Bronchial epithelial cell (primary cell): ENCODE measurements at regions not wholly inside any gene's neighbourhood (a gene's known extent, or its start where the extent isn't known, plus 50 kb on each side); places are given as distances from the start of the nearest gene placed in this dataset.

Experiments
- DNase-seq: peaks from one replicate; pipeline ENCODE4 v3.0.0-alpha.2; 2010; ENCODE audit warnings: low read depth
- FAIRE-seq: peaks from 2 replicates; lab custom pipeline; 2011; peaks lifted over from hg19 to GRCh38; lab: Jason Lieb, UNC
- H3K27me3 ChIP-seq: 2 replicates; pipeline ENCODE4 v1.5.1; 2011; ENCODE audit warnings: low read length; ENCODE audit not compliant: control insufficient read depth, insufficient read depth
- H3K36me3 ChIP-seq: 2 replicates; pipeline ENCODE4 v1.5.1; 2011; ENCODE audit warnings: low read length; ENCODE audit not compliant: control insufficient read depth, insufficient read depth
- H3K4me3 ChIP-seq: 2 replicates; pipeline ENCODE4 v1.5.1; 2011; ENCODE audit warnings: mild to moderate bottlenecking, low read depth, low read length, control low read depth
- TF ChIP-seq, protein P1 (sequence below): IDR thresholded peaks from 2 replicates; pipeline ENCODE4 v1.5.1; 2011; ENCODE audit warnings: mild to moderate bottlenecking, moderate library complexity, low read length, control low read depth, inconsistent platforms; ENCODE audit not compliant: insufficient read depth, severe bottlenecking

- FAIRE-seq (no peak), DNase-seq (no peak)
- TF ChIP-seq, protein P1, sequence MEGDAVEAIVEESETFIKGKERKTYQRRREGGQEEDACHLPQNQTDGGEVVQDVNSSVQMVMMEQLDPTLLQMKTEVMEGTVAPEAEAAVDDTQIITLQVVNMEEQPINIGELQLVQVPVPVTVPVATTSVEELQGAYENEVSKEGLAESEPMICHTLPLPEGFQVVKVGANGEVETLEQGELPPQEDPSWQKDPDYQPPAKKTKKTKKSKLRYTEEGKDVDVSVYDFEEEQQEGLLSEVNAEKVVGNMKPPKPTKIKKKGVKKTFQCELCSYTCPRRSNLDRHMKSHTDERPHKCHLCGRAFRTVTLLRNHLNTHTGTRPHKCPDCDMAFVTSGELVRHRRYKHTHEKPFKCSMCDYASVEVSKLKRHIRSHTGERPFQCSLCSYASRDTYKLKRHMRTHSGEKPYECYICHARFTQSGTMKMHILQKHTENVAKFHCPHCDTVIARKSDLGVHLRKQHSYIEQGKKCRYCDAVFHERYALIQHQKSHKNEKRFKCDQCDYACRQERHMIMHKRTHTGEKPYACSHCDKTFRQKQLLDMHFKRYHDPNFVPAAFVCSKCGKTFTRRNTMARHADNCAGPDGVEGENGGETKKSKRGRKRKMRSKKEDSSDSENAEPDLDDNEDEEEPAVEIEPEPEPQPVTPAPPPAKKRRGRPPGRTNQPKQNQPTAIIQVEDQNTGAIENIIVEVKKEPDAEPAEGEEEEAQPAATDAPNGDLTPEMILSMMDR: no peak
- Histone ChIP-seq H3K27me3 (no peaks in the 10 kb centered on the region), H3K36me3 (no peaks in the 10 kb centered on the region), H3K4me3 (no peak overlapping the region)
Measured at GRCh38 chr3:72139316-72139715, 354.4 kb upstream of the PROK2 start.

DNA sequence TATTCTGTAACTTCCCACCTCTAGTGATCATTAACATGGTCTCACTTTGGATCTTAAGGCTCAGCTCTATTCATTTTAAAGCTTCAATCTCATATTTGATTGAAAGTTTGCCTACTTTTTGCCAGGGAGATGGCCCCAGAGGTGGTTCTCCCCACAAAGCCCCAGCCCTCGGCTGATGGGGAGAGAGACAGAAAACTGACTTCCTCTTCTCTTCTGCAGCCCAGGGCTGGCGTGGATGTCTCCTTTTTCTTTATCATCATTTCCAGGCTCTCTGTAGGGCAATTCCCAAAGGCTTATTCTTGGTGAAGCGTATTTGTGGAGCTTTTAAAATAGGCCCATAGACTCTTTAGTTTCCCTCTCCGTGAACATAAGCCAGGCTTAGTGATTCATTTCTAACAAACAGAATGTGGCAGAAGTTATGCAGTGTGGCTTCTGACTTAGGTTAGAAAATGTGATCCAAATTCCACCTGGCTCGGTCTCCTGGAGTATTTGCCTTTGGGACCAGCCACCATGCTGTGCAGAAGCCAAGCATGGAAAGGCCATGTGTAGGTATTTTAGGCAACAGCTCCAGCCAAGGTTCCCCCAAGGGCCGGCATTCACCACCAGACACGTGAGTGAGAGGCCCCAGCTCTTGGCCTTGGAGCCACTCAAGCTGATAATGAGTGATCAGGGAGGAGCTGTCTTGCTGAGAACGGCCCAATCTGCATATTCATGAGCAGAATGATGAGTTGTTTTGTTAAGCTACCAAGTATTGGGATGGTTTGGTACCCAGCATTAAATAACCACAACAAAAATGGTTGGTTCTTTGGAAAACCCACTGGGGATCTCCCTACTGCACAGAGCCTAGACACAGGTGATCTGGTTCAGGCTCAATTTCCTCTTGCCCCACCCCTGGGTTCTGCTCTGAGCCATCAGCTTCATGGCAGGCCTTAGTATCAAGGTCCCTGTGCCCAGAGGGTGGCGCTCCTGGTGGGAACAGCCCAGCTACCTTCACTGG, 353.2 kb upstream of the PROK2 start:
- FAIRE-seq: no peak
- no peak overlapping the region for H3K4me3 ChIP-seq
- no peaks in the 10 kb centered on the region for H3K36me3 ChIP-seq
- H3K27me3 ChIP-seq: no peaks in the 10 kb centered on the region
- TF ChIP-seq, protein P1: no peak
- DNase-seq: no peak

DNA sequence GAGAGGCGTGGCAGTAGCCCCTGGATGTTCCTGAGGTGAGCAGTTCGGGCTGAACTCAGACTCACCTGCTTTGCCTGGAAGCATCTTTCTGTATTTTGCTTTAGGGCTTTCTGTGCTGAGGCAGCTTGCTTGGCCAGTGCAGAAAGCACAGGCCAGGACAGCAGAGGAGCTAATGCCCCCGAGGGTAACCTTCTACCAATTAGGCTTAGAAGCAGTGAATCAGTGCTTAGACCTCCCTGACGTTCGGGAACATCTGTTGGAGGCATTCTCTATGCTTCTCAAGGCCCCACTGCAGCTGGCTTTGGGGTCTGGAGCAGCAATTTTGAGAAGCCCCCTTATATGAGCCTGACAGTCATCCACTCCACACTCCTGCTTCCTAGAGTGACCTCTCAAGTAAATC, 350.7 kb upstream of the PROK2 start:
- no peak for DNase-seq
- FAIRE-seq: no peak
- H3K36me3 ChIP-seq: no peaks in the 10 kb centered on the region
- no peaks in the 10 kb centered on the region for H3K27me3 ChIP-seq
- TF ChIP-seq, protein P1: no peak
- no peak overlapping the region for H3K4me3 ChIP-seq

DNA sequence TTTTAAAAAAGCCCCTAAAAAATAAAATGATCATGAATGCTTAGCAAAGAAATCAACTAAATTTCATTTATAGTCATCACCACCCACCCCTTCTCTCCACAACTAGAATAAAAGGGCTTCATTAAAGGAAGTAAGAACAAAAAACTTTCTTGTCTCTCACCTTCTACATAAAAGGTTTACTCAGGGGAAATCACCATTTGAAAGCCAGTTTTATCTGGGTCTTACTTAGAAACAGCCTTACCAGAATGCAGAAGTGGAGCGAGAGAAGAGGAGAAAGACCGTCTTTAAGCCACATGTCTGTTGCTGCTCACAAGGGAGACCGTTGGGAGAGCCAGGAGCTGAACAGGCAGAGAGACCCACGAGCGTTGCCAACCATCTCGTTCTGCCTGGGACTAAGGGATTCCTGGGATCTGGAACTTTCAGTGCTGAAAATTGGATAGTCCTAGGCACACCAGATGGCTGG, 350.1 kb upstream of the PROK2 start:
- Histone ChIP-seq H3K36me3 (no peaks in the 10 kb centered on the region), H3K27me3 (no peaks in the 10 kb centered on the region), H3K4me3 (no peak overlapping the region)
- FAIRE-seq (no peak), DNase-seq (no peak)
- TF ChIP-seq, protein P1: no peak

DNA sequence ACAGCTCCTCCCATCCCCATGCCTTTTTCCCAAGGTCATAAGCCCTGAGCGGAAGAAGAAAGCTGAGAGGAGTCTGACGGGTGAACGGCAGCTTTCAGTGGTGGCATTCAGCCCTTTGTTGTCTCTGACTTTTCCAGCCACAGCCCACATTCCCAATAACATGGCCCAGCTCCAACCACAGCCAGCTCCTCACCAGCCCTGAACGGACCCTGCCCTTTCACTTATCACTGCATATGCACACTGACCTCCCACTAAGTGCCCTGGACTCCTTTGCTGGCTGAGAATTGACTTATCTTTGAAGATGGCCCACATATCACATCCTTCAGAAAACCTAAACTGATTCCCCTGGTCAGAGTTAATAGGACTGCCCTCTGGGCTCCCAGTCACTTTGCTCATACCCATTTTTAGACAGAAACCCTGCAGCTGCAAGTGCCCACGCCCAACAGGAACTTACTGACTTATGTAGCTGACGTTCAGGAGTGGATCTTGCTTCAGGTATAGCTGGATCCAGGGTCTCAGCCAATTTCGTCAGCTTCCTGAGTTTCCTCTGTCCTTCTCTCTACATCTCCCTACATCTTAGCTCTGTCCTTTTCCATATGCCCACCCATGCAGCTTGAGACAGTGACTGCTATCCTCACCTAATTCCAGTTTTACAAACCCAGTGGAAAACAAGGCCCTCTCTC, 348.5 kb upstream of the PROK2 start:
- peak; percentile 50 for FAIRE-seq
- TF ChIP-seq, protein P1: no peak

More for the DNA sequence above, 348.5 kb upstream of the PROK2 start:
- Histone ChIP-seq H3K36me3 (no peaks in the 10 kb centered on the region), H3K4me3 (no peak overlapping the region), H3K27me3 (no peaks in the 10 kb centered on the region)
- no peak for DNase-seq
